ENCODE measurements at regions not wholly inside any gene's neighbourhood (a gene's known extent, or its start where the extent isn't known, plus 50 kb on each side); places are given as distances from the start of the nearest gene placed in this dataset.

DNA sequence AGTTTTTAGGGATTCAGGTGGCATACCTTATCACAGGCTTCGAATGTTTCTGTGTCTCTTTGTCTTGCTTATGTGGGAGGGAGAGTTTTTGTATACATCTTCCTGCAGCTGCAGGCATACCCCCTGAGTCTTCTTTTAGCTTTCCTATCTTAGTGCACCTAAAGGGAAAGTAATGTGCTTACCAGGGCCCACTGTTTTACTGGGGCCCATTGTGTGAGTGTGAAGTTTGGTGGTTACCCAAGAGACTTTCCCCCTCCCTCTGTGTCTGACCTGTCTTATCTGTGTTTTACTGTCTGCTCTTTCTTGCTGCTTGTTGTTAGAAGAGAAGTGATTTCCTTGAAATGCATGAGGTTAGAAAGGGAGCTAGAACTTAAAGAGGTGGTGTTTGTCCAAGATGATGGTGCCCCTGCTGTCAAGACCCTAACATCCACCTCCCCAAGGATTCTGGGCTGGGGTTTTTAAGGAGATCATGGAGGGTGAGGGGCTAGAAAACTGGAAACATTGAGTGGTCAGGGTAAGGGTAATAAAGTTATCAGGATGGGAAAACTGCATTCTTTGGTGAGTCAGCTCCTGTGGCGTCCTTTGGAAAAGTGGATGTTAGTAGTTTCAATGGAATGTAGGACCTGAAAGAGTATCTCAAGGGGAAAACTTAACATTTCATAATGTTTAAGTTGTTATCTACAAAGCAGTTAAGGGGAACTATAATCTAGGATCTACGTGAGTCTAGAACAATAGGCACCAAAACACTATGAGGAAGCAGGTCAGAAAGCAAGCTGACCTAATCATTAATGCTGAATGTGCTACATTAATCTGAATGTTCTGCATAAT, 583.5 kb upstream of the TUSC1 start:
- WGBS, 2 donors (ENCODE audit: extremely low coverage in 2 of 2, insufficient read length in 2 of 2, insufficient replicate concordance in 1 of 2), result no CpG with 5 or more reads among the region's 3 CpGs
- no peaks in the 10 kb centered on the region for H3K36me3 ChIP-seq (replicated peaks in 1 of 2; ENCODE audit: control insufficient read depth in 2 of 2, insufficient read depth in 2 of 2, low read length in 2 of 2)
- no peak overlapping the region for H3K27ac ChIP-seq (replicated peaks; ENCODE audit: low read length)
- DNase-seq (ENCODE audit: low spot score), result no peak
- H2BK12ac ChIP-seq (ENCODE audit: low read length), result no peak overlapping the region
- H3K27me3 ChIP-seq (ENCODE audit: control insufficient read depth in 3 of 3, insufficient read depth in 3 of 3, low read depth in 1 of 3, low read length in 3 of 3), result no peaks in the 10 kb centered on the region
- H2BK15ac ChIP-seq (ENCODE audit: low read length), result no peak overlapping the region
- no peak overlapping the region for H2AFZ ChIP-seq (ENCODE audit: low read length)
- no peak overlapping the region for H3K4ac ChIP-seq (ENCODE audit: low read length)
- no peak overlapping the region for H2BK5ac ChIP-seq (ENCODE audit: low read length)
- H3K79me1 ChIP-seq (ENCODE audit: low read depth, low read length), result no peaks in the 10 kb centered on the region
- no peak overlapping the region for H3K4me3 ChIP-seq (ENCODE audit: low read length in 2 of 2)
- H3K18ac ChIP-seq (ENCODE audit: low read length), result no peak overlapping the region
- no peaks in the 10 kb centered on the region for H3K9me3 ChIP-seq (replicated peaks in 1 of 2; ENCODE audit: control insufficient read depth in 2 of 2, insufficient read depth in 1 of 2, low read depth in 1 of 2, low read length in 2 of 2)
- no peak overlapping the region for H4K8ac ChIP-seq (ENCODE audit: low read depth, low read length)
- no peak overlapping the region for H2AK5ac ChIP-seq (ENCODE audit: low read depth, low read length)
- no peak overlapping the region for H3K4me2 ChIP-seq (ENCODE audit: insufficient read depth, low read length, poor library complexity, severe bottlenecking)
- H3K14ac ChIP-seq (ENCODE audit: low read length), result no peak overlapping the region
- no peak overlapping the region for H4K91ac ChIP-seq (ENCODE audit: low read depth, low read length, poor library complexity)
- H2BK120ac ChIP-seq (ENCODE audit: low read depth, low read length), result no peak overlapping the region
- H3K4me1 ChIP-seq (ENCODE audit: control insufficient read depth in 2 of 2, insufficient read depth in 1 of 2, low read depth in 1 of 2, low read length in 2 of 2), result no peaks in the 10 kb centered on the region
- H3K23ac ChIP-seq (ENCODE audit: low read depth, low read length, poor library complexity), result no peak overlapping the region
- no peak overlapping the region for H3K9ac ChIP-seq (ENCODE audit: low read depth, low read length, poor library complexity)

DNA sequence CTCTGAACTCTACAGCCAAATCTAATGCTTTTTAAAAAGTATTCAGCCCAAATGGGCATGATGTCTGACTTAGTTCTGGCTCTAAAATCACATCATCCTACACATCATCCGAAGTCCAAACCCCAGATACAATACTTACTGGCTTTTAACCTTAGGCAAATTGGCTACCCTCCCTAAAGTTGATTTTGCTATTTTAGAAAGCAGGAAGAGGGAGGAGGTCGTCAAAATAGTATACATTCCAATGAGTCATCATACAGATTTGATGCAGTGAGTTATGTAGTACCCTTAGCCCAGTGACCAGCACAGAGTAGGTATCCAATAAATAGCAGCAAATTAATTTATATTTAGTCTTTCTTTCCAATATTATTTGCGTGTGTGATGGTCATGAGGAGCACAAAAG, 582.0 kb upstream of the TUSC1 start:
- no CpG with 5 or more reads among the region's 3 CpGs for WGBS, 2 donors (ENCODE audit: extremely low coverage in 2 of 2, insufficient read length in 2 of 2, insufficient replicate concordance in 1 of 2)
- Histone ChIP-seq H2BK120ac (ENCODE audit: low read depth, low read length) (no peak overlapping the region), H2AFZ (ENCODE audit: low read length) (no peak overlapping the region), H2BK12ac (ENCODE audit: low read length) (no peak overlapping the region), H3K27ac (replicated peaks; ENCODE audit: low read length) (no peak overlapping the region), H3K9ac (ENCODE audit: low read depth, low read length, poor library complexity) (no peak overlapping the region), H3K23ac (ENCODE audit: low read depth, low read length, poor library complexity) (no peak overlapping the region), H2AK5ac (ENCODE audit: low read depth, low read length) (no peak overlapping the region), H3K4me1 (ENCODE audit: control insufficient read depth in 2 of 2, insufficient read depth in 1 of 2, low read depth in 1 of 2, low read length in 2 of 2) (no peaks in the 10 kb centered on the region), H4K91ac (ENCODE audit: low read depth, low read length, poor library complexity) (no peak overlapping the region), H3K36me3 (replicated peaks in 1 of 2; ENCODE audit: control insufficient read depth in 2 of 2, insufficient read depth in 2 of 2, low read length in 2 of 2) (no peaks in the 10 kb centered on the region), H3K4me3 (ENCODE audit: low read length in 2 of 2) (no peak overlapping the region), H3K4me2 (ENCODE audit: insufficient read depth, low read length, poor library complexity, severe bottlenecking) (no peak overlapping the region), H3K79me1 (ENCODE audit: low read depth, low read length) (no peaks in the 10 kb centered on the region), H2BK15ac (ENCODE audit: low read length) (no peak overlapping the region), H3K18ac (ENCODE audit: low read length) (no peak overlapping the region), H2BK5ac (ENCODE audit: low read length) (no peak overlapping the region), H3K27me3 (ENCODE audit: control insufficient read depth in 3 of 3, insufficient read depth in 3 of 3, low read depth in 1 of 3, low read length in 3 of 3) (no peaks in the 10 kb centered on the region), H4K8ac (ENCODE audit: low read depth, low read length) (no peak overlapping the region), H3K4ac (ENCODE audit: low read length) (no peak overlapping the region), H3K14ac (ENCODE audit: low read length) (no peak overlapping the region), H3K9me3 (replicated peaks in 1 of 2; ENCODE audit: control insufficient read depth in 2 of 2, insufficient read depth in 1 of 2, low read depth in 1 of 2, low read length in 2 of 2) (no peaks in the 10 kb centered on the region)
- no peak for DNase-seq (ENCODE audit: low spot score)

GRCh38 chr9:26247861-26248260, 569.6 kb upstream of the TUSC1 start:
- no peak overlapping the region for H2BK120ac ChIP-seq (ENCODE audit: low read depth, low read length)
- H3K27ac ChIP-seq (replicated peaks; ENCODE audit: low read length), result no peak overlapping the region
- H3K4me1 ChIP-seq (ENCODE audit: control insufficient read depth in 2 of 2, insufficient read depth in 1 of 2, low read depth in 1 of 2, low read length in 2 of 2), result no peaks in the 10 kb centered on the region
- H2BK5ac ChIP-seq (ENCODE audit: low read length), result no peak overlapping the region
- H2AFZ ChIP-seq (ENCODE audit: low read length), result no peak overlapping the region
- H4K91ac ChIP-seq (ENCODE audit: low read depth, low read length, poor library complexity), result no peak overlapping the region
- DNase-seq (ENCODE audit: low spot score), result no peak
- no peak overlapping the region for H3K18ac ChIP-seq (ENCODE audit: low read length)
- H3K14ac ChIP-seq (ENCODE audit: low read length), result no peak overlapping the region
- H3K4me2 ChIP-seq (ENCODE audit: insufficient read depth, low read length, poor library complexity, severe bottlenecking), result no peak overlapping the region
- no peaks in the 10 kb centered on the region for H3K36me3 ChIP-seq (replicated peaks in 1 of 2; ENCODE audit: control insufficient read depth in 2 of 2, insufficient read depth in 2 of 2, low read length in 2 of 2)
- H2AK5ac ChIP-seq (ENCODE audit: low read depth, low read length), result no peak overlapping the region
- H3K27me3 ChIP-seq (ENCODE audit: control insufficient read depth in 3 of 3, insufficient read depth in 3 of 3, low read depth in 1 of 3, low read length in 3 of 3), result no peaks in the 10 kb centered on the region
- H2BK15ac ChIP-seq (ENCODE audit: low read length), result no peak overlapping the region
- H3K4me3 ChIP-seq (ENCODE audit: low read length in 2 of 2), result no peak overlapping the region
- H3K79me1 ChIP-seq (ENCODE audit: low read depth, low read length), result no peaks in the 10 kb centered on the region
- no CpG with 5 or more reads among the region's 1 CpG for WGBS, 2 donors (ENCODE audit: extremely low coverage in 2 of 2, insufficient read length in 2 of 2, insufficient replicate concordance in 1 of 2)
- H3K9me3 ChIP-seq (replicated peaks in 1 of 2; ENCODE audit: control insufficient read depth in 2 of 2, insufficient read depth in 1 of 2, low read depth in 1 of 2, low read length in 2 of 2), result no peaks in the 10 kb centered on the region
- no peak overlapping the region for H3K23ac ChIP-seq (ENCODE audit: low read depth, low read length, poor library complexity)
- H2BK12ac ChIP-seq (ENCODE audit: low read length), result no peak overlapping the region
- H3K9ac ChIP-seq (ENCODE audit: low read depth, low read length, poor library complexity), result no peak overlapping the region
- H4K8ac ChIP-seq (ENCODE audit: low read depth, low read length), result no peak overlapping the region
- H3K4ac ChIP-seq (ENCODE audit: low read length), result no peak overlapping the region

- H3K23ac ChIP-seq (ENCODE audit: low read depth, low read length, poor library complexity), result no peak overlapping the region
Observed at GRCh38 chr9:26244661-26245451, 566.6 kb upstream of the TUSC1 start.

More at GRCh38 chr9:26244661-26245451, 566.6 kb upstream of the TUSC1 start:
- Histone ChIP-seq H3K14ac (ENCODE audit: low read length) (no peak overlapping the region), H4K91ac (ENCODE audit: low read depth, low read length, poor library complexity) (no peak overlapping the region), H2BK12ac (ENCODE audit: low read length) (no peak overlapping the region), H2BK15ac (ENCODE audit: low read length) (no peak overlapping the region), H3K36me3 (replicated peaks in 1 of 2; ENCODE audit: control insufficient read depth in 2 of 2, insufficient read depth in 2 of 2, low read length in 2 of 2) (no peaks in the 10 kb centered on the region), H3K9ac (ENCODE audit: low read depth, low read length, poor library complexity) (no peak overlapping the region), H3K4ac (ENCODE audit: low read length) (no peak overlapping the region), H2BK5ac (ENCODE audit: low read length) (no peak overlapping the region), H3K79me1 (ENCODE audit: low read depth, low read length) (no peaks in the 10 kb centered on the region), H2AK5ac (ENCODE audit: low read depth, low read length) (no peak overlapping the region), H2AFZ (ENCODE audit: low read length) (no peak overlapping the region), H3K4me2 (ENCODE audit: insufficient read depth, low read length, poor library complexity, severe bottlenecking) (no peak overlapping the region), H3K4me3 (ENCODE audit: low read length in 2 of 2) (no peak overlapping the region), H3K27ac (replicated peaks; ENCODE audit: low read length) (no peak overlapping the region), H3K4me1 (ENCODE audit: control insufficient read depth in 2 of 2, insufficient read depth in 1 of 2, low read depth in 1 of 2, low read length in 2 of 2) (no peaks in the 10 kb centered on the region), H2BK120ac (ENCODE audit: low read depth, low read length) (no peak overlapping the region), H3K27me3 (ENCODE audit: control insufficient read depth in 3 of 3, insufficient read depth in 3 of 3, low read depth in 1 of 3, low read length in 3 of 3) (no peaks in the 10 kb centered on the region), H4K8ac (ENCODE audit: low read depth, low read length) (no peak overlapping the region), H3K18ac (ENCODE audit: low read length) (no peak overlapping the region), H3K9me3 (replicated peaks in 1 of 2; ENCODE audit: control insufficient read depth in 2 of 2, insufficient read depth in 1 of 2, low read depth in 1 of 2, low read length in 2 of 2) (no peaks in the 10 kb centered on the region)
- no peak for DNase-seq (ENCODE audit: low spot score)
- no CpG with 5 or more reads among the region's 1 CpG for WGBS, 2 donors (ENCODE audit: extremely low coverage in 2 of 2, insufficient read length in 2 of 2, insufficient replicate concordance in 1 of 2)

Data from neuronal stem cell (in vitro differentiated cells).